Endodermal cell (in vitro differentiated cells): ENCODE measurements at regions not wholly inside any gene's neighbourhood (a gene's known extent, or its start where the extent isn't known, plus 50 kb on each side); places are given as distances from the start of the nearest gene placed in this dataset.
"Not testable (repeated sequence)": the region's sequence is repeated elsewhere in the genome, so short reads cannot be mapped to it uniquely, and the experiment has no call there.

ENCODE experiments used
- DNase-seq: peaks from one replicate; pipeline ENCODE4 v3.0.0-alpha.2; 2017
- H3K27ac ChIP-seq: 2 replicates; pipeline ENCODE4 v1.5.1; 2013; ENCODE audit warnings: mild to moderate bottlenecking, low read depth, low read length, moderate library complexity
- H3K27me3 ChIP-seq: 2 replicates; pipeline ENCODE4 v1.6.1; 2013; ENCODE audit warnings: mild to moderate bottlenecking, low read length, moderate library complexity; ENCODE audit not compliant: insufficient read depth, control insufficient read depth, poor library complexity, severe bottlenecking
- H3K36me3 ChIP-seq: 2 replicates; pipeline ENCODE4 v1.7.0; 2013; ENCODE audit warnings: mild to moderate bottlenecking, low read length, moderate library complexity; ENCODE audit not compliant: control insufficient read depth, insufficient read depth
- H3K4me1 ChIP-seq: one replicate; pipeline ENCODE4 v1.7.0; 2013; ENCODE audit warnings: low read length; ENCODE audit not compliant: control insufficient read depth, insufficient read depth
- H3K4me3 ChIP-seq: 2 replicates; pipeline ENCODE4 v1.5.1; 2013; ENCODE audit warnings: mild to moderate bottlenecking, low read length, moderate library complexity
- H3K9ac ChIP-seq: 2 replicates; pipeline ENCODE4 v1.6.1; 2013; ENCODE audit warnings: mild to moderate bottlenecking, low read length, moderate library complexity; ENCODE audit not compliant: poor library complexity, severe bottlenecking; ENCODE audit errors: extremely low read depth
- H3K9me3 ChIP-seq: 2 replicates; pipeline ENCODE4 v1.6.1; 2013; ENCODE audit warnings: mild to moderate bottlenecking, low read length, moderate library complexity; ENCODE audit not compliant: control insufficient read depth
- H3K27ac Mint-ChIP-seq: 2 replicates; pipeline ENCODE4 v1.8.0; 2020; ENCODE audit warnings: mixed read lengths
- H3K27me3 Mint-ChIP-seq: 2 replicates; pipeline ENCODE4 v1.8.0; 2021; ENCODE audit warnings: mild to moderate bottlenecking, mixed read lengths; ENCODE audit not compliant: insufficient read depth
- H3K36me3 Mint-ChIP-seq: 2 replicates; pipeline ENCODE4 v1.8.0; 2020; ENCODE audit warnings: low read depth, mixed read lengths
- H3K4me1 Mint-ChIP-seq: 2 replicates; pipeline ENCODE4 v1.8.0; 2020; ENCODE audit warnings: mixed read lengths
- H3K4me3 Mint-ChIP-seq: 2 replicates; pipeline ENCODE4 v1.8.0; 2020; ENCODE audit warnings: mild to moderate bottlenecking, moderate library complexity, mixed read lengths
- H3K9me3 Mint-ChIP-seq: 2 replicates; pipeline ENCODE4 v1.8.0; 2020; ENCODE audit warnings: mild to moderate bottlenecking, mixed read lengths
- WGBS, 2 experiments: methylation state at CpG; one replicate each; pipeline versions ENCODE4 v1.1.5 to v1.1.7; 2013; ENCODE audit warnings: missing lambda C conversion rate in 2 of 2, mixed read lengths in 1 of 2; ENCODE audit not compliant: insufficient coverage in 1 of 2, insufficient read length in 1 of 2; 5-methylcytosine and 5-hydroxymethylcytosine counted together
- TF ChIP-seq, protein P1 (sequence below): fragments of 200-600 bp; sonication (generic); conservative IDR thresholded peaks from 2 replicates; pipeline ENCODE4 v1.5.0; 2021; ENCODE audit warnings: antibody characterized with exemption, mild to moderate bottlenecking

- Mint-ChIP-seq H3K9me3 (no peaks in the 10 kb centered on the region), H3K4me1 (peaks cover 20% of the 10 kb centered on the region), H3K27ac (peak overlapping the region; percentile 65), H3K36me3 (peaks cover 27% of the 10 kb centered on the region), H3K27me3 (no peaks in the 10 kb centered on the region), H3K4me3 (no peak overlapping the region)
- Histone ChIP-seq H3K4me3 (no peak overlapping the region), H3K27ac (no peak overlapping the region), H3K27me3 (no peaks in the 10 kb centered on the region), H3K36me3 (peaks cover 7% of the 10 kb centered on the region), H3K4me1 (no peaks in the 10 kb centered on the region), H3K9ac (no peak overlapping the region), H3K9me3 (no peaks in the 10 kb centered on the region)
- no peak for DNase-seq
- TF ChIP-seq, protein P1, sequence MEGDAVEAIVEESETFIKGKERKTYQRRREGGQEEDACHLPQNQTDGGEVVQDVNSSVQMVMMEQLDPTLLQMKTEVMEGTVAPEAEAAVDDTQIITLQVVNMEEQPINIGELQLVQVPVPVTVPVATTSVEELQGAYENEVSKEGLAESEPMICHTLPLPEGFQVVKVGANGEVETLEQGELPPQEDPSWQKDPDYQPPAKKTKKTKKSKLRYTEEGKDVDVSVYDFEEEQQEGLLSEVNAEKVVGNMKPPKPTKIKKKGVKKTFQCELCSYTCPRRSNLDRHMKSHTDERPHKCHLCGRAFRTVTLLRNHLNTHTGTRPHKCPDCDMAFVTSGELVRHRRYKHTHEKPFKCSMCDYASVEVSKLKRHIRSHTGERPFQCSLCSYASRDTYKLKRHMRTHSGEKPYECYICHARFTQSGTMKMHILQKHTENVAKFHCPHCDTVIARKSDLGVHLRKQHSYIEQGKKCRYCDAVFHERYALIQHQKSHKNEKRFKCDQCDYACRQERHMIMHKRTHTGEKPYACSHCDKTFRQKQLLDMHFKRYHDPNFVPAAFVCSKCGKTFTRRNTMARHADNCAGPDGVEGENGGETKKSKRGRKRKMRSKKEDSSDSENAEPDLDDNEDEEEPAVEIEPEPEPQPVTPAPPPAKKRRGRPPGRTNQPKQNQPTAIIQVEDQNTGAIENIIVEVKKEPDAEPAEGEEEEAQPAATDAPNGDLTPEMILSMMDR: no peak
- WGBS, 2 experiments: 85 to 87% methylated on average over 9 to 10 of the region's 10 CpGs
These were observed 112.3 kb upstream of the GRK3 start for GRCh38 chr22:25452116-25452700.

GRCh38 chr22:25453058-25453457 is 111.4 kb upstream of the GRK3 start:
- peaks cover 15% of the 10 kb centered on the region for H3K4me1 Mint-ChIP-seq
- Histone ChIP-seq H3K27ac (no peak overlapping the region), H3K36me3 (peaks cover 7% of the 10 kb centered on the region), H3K27me3 (no peaks in the 10 kb centered on the region), H3K9me3 (no peaks in the 10 kb centered on the region), H3K4me3 (no peak overlapping the region), H3K4me1 (no peaks in the 10 kb centered on the region), H3K9ac (no peak overlapping the region)
- H3K27me3 Mint-ChIP-seq: no peaks in the 10 kb centered on the region
- H3K36me3 Mint-ChIP-seq: peaks cover 28% of the 10 kb centered on the region
- 100% methylated on average over 1 to 4 of the region's 4 CpGs for WGBS, 2 experiments
- no peaks in the 10 kb centered on the region for H3K9me3 Mint-ChIP-seq
- TF ChIP-seq, protein P1: no peak
- no peak for DNase-seq
- H3K27ac Mint-ChIP-seq: no peak overlapping the region
- no peak overlapping the region for H3K4me3 Mint-ChIP-seq

DNA sequence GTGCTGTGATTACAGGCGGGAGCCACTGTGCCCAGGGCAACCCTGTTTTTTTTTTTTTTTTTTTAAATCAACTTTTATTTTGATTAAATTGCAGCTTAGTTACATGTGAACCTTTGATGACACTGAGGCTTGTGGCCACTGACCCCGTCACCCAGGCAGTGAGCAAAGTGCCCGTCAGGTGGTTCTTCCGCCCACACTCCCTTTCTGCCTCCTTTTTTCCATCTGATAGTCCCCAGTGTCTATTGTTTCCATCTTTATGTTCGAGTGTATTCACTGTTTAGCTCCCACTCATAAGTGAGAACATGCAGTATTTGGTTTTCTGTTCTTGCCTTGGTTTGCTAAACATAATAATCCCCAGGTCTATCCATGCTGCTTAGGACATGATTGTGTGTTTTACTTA is 110.9 kb upstream of the GRK3 start:
- Mint-ChIP-seq H3K27me3 (no peaks in the 10 kb centered on the region), H3K4me3 (no peak overlapping the region), H3K9me3 (no peaks in the 10 kb centered on the region), H3K4me1 (peaks cover 15% of the 10 kb centered on the region), H3K27ac (no peak overlapping the region), H3K36me3 (peaks cover 33% of the 10 kb centered on the region)
- Histone ChIP-seq H3K36me3 (peaks cover 8% of the 10 kb centered on the region), H3K9ac (no peak overlapping the region), H3K9me3 (no peaks in the 10 kb centered on the region), H3K4me1 (no peaks in the 10 kb centered on the region), H3K4me3 (no peak overlapping the region), H3K27me3 (no peaks in the 10 kb centered on the region), H3K27ac (no peak overlapping the region)
- 91 to 98% methylated on average over 4 to 5 of the region's 5 CpGs for WGBS, 2 experiments
- no peak for DNase-seq
- TF ChIP-seq, protein P1: no peak

- not testable (repeated sequence) for H3K4me1 ChIP-seq, H3K9me3 ChIP-seq, H3K9ac ChIP-seq, H3K27ac ChIP-seq, H3K9me3 Mint-ChIP-seq, H3K27me3 Mint-ChIP-seq, H3K4me1 Mint-ChIP-seq, H3K27me3 ChIP-seq, H3K4me3 ChIP-seq, H3K4me3 Mint-ChIP-seq, DNase-seq
- Mint-ChIP-seq H3K27ac (peak overlapping the region; percentile 52), H3K36me3 (peaks cover 58% of the 10 kb centered on the region)
- H3K36me3 ChIP-seq: peaks cover 36% of the 10 kb centered on the region
- WGBS, 2 experiments: 92% methylated on average over 2 to 11 of the region's 13 CpGs
These were observed 108.0 kb upstream of the GRK3 start for GRCh38 chr22:25456300-25457043.

DNA sequence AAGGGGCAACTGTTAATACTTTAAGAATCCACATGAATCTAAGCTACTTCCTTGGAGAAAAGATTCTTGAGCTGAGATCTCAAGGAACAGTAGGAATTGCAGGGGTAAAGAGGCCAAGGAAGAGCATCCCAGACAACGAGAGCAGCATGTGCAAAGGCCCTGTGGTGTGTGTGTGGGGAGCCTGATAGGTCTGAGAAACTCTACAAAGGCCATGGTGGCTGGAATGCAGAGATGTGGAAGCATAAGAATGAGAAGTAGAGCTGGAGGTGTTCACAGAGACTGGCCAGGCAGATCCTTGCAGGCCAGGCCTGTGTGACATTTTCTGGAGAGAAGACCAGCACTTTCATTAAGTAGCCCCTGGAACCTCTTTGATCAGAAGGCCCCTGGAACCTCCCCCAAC is 105.8 kb upstream of the GRK3 start:
- not testable (repeated sequence) for H3K27me3 ChIP-seq, H3K4me3 ChIP-seq, H3K27me3 Mint-ChIP-seq, H3K4me3 Mint-ChIP-seq, H3K9me3 ChIP-seq, H3K27ac ChIP-seq, H3K27ac Mint-ChIP-seq, H3K9me3 Mint-ChIP-seq, H3K9ac ChIP-seq, H3K4me1 ChIP-seq, DNase-seq, H3K4me1 Mint-ChIP-seq
- H3K36me3 Mint-ChIP-seq: peaks cover 63% of the 10 kb centered on the region
- WGBS, 2 experiments: 96 to 100% methylated on average over 1 of the region's 1 CpG
- H3K36me3 ChIP-seq: peaks cover 34% of the 10 kb centered on the region
